ENCODE measurements at regions not wholly inside any gene's neighbourhood (a gene's known extent, or its start where the extent isn't known, plus 50 kb on each side); places are given as distances from the start of the nearest gene placed in this dataset.

DNA sequence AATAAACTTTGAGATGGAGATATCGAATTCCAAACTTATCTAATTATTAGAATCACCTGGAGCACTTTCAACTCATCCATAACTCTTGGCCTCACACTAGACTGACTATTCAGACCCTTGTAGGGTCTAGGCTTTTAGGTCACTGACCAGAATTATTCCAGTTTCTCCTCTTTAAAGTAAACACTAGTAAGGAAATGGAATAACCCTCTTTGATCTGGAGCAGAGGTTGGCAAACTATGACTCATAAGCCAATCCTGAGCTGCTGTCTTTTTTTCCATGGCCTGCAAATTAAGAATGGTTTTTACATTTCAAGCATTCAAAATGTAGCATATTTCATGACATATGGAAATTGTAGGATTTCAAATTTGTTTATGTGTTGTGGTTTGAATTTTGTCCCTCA, 1601.9 kb downstream of the REEP3 start:
- Mint-ChIP-seq H3K27ac (no peak overlapping the region), H3K4me3 (no peak overlapping the region), H3K9me3 (peaks cover 0 to 27% (median 7%) of the 10 kb centered on the region in 7 donors), H3K36me3 (no peaks in the 10 kb centered on the region), H3K4me1 (no peaks in the 10 kb centered on the region), H3K27me3 (no peaks in the 10 kb centered on the region)
- Histone ChIP-seq H3K9me3 (ENCODE audit: control insufficient read depth in 2 of 2, low read length in 2 of 2) (peaks cover 0 to 4% of the 10 kb centered on the region in 2 experiments), H3K36me3 (ENCODE audit: control insufficient read depth, insufficient read depth, low read length) (no peaks in the 10 kb centered on the region), H3K4me1 (ENCODE audit: control insufficient read depth, insufficient read depth, low read length, poor library complexity, severe bottlenecking) (no peaks in the 10 kb centered on the region), H3K4me3 (ENCODE audit: low read depth, low read length) (no peak overlapping the region), H3K27ac (ENCODE audit: insufficient read depth, low read length, poor library complexity, severe bottlenecking) (no peak overlapping the region), H3K27me3 (ENCODE audit: control insufficient read depth, insufficient read depth, low read length) (no peaks in the 10 kb centered on the region)
- DNase-seq (no peak), ATAC-seq (ENCODE audit: low read depth in 2 of 2) (no peak)

DNA sequence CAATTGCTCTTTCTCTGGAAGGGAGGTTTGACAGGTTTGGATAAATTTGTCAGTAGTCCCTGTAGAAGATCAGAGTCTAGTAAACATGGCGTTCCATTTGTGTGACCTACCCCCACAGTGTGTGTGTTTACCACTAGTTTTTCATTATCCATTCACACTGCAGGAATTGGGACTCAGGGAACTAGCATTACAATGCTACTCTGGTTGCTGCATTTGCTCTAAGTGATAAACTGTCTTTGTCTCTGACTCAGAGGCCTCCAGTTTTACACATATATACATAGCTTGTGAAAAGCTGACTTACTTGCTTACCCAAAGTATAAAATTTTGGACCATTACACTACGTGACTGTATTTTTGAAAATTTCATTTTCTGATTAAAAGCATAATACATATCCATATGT, 1604.0 kb downstream of the REEP3 start:
- ATAC-seq (ENCODE audit: low read depth in 2 of 2) (no peak), DNase-seq (no peak)
- H3K27ac ChIP-seq (ENCODE audit: insufficient read depth, low read length, poor library complexity, severe bottlenecking): no peak overlapping the region
- H3K4me3 Mint-ChIP-seq: no peak overlapping the region
- H3K9me3 ChIP-seq (ENCODE audit: control insufficient read depth in 2 of 2, low read length in 2 of 2): peaks cover 0 to 4% of the 10 kb centered on the region in 2 experiments
- no peaks in the 10 kb centered on the region for H3K4me1 Mint-ChIP-seq
- H3K36me3 ChIP-seq (ENCODE audit: control insufficient read depth, insufficient read depth, low read length): no peaks in the 10 kb centered on the region
- no peaks in the 10 kb centered on the region for H3K36me3 Mint-ChIP-seq
- H3K9me3 Mint-ChIP-seq: peaks cover 0 to 28% (median 3%) of the 10 kb centered on the region in 7 donors
- no peak overlapping the region for H3K4me3 ChIP-seq (ENCODE audit: low read depth, low read length)
- no peak overlapping the region for H3K27ac Mint-ChIP-seq
- no peaks in the 10 kb centered on the region for H3K27me3 Mint-ChIP-seq
- no peaks in the 10 kb centered on the region for H3K27me3 ChIP-seq (ENCODE audit: control insufficient read depth, insufficient read depth, low read length)
- H3K4me1 ChIP-seq (ENCODE audit: control insufficient read depth, insufficient read depth, low read length, poor library complexity, severe bottlenecking): no peaks in the 10 kb centered on the region

DNA sequence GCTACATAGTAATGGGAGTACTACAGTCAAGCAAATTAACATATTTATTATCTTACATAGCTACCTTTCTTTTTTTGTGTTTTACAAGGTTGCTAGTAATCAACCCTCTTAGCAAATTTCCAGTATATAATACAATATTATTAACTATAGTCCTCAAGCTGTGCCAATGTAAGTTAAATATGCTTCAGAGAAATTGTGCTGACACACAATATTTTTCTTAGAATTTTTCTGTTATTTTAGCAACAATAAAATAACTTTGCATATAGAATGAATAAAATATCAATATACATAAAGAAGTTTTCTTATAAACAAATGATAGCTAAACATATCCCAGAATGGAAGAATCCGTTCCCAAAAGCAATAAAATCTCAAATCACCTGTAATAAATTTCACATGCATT, 1605.1 kb downstream of the REEP3 start:
- Histone ChIP-seq H3K4me1 (ENCODE audit: control insufficient read depth, insufficient read depth, low read length, poor library complexity, severe bottlenecking) (no peaks in the 10 kb centered on the region), H3K36me3 (ENCODE audit: control insufficient read depth, insufficient read depth, low read length) (no peaks in the 10 kb centered on the region), H3K9me3 (ENCODE audit: control insufficient read depth in 2 of 2, low read length in 2 of 2) (peaks cover 0 to 4% of the 10 kb centered on the region in 2 experiments), H3K4me3 (ENCODE audit: low read depth, low read length) (no peak overlapping the region), H3K27ac (ENCODE audit: insufficient read depth, low read length, poor library complexity, severe bottlenecking) (no peak overlapping the region), H3K27me3 (ENCODE audit: control insufficient read depth, insufficient read depth, low read length) (no peaks in the 10 kb centered on the region)
- no peak for DNase-seq
- no peak for ATAC-seq (ENCODE audit: low read depth in 2 of 2)
- Mint-ChIP-seq H3K4me3 (no peak overlapping the region), H3K9me3 (peaks cover 0 to 26% (median 2%) of the 10 kb centered on the region in 7 donors), H3K27ac (no peak overlapping the region), H3K27me3 (no peaks in the 10 kb centered on the region), H3K36me3 (no peaks in the 10 kb centered on the region), H3K4me1 (no peaks in the 10 kb centered on the region)

DNA sequence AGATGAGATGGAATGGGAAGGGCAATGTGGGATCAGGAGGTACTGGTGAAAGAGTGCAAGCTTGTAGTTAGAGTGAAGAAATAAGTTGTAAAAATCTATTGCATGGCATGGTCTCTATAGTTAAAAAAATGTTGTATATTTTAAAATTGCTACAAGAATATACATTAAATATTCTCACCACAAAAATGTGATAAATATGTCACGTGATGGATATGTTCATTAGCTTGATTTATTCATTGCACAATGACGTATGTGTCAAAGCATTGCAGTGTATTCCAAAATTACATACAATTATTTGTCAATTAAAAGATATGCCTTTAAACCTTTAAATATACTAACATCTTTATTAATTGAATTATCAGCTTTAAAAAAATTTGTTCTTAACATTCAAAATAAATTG, 1607.1 kb downstream of the REEP3 start:
- Histone ChIP-seq H3K27me3 (ENCODE audit: control insufficient read depth, insufficient read depth, low read length) (no peaks in the 10 kb centered on the region), H3K4me1 (ENCODE audit: control insufficient read depth, insufficient read depth, low read length, poor library complexity, severe bottlenecking) (no peaks in the 10 kb centered on the region), H3K36me3 (ENCODE audit: control insufficient read depth, insufficient read depth, low read length) (no peaks in the 10 kb centered on the region), H3K9me3 (ENCODE audit: control insufficient read depth in 2 of 2, low read length in 2 of 2) (peaks cover 0 to 1% of the 10 kb centered on the region in 2 experiments), H3K4me3 (ENCODE audit: low read depth, low read length) (no peak overlapping the region), H3K27ac (ENCODE audit: insufficient read depth, low read length, poor library complexity, severe bottlenecking) (no peak overlapping the region)
- Mint-ChIP-seq H3K4me1 (no peaks in the 10 kb centered on the region), H3K9me3 (peaks cover 0 to 13% (median 2%) of the 10 kb centered on the region in 7 donors), H3K27me3 (no peaks in the 10 kb centered on the region), H3K4me3 (no peak overlapping the region), H3K27ac (no peak overlapping the region), H3K36me3 (no peaks in the 10 kb centered on the region)
- ATAC-seq (ENCODE audit: low read depth in 2 of 2) (no peak), DNase-seq (no peak)

DNA sequence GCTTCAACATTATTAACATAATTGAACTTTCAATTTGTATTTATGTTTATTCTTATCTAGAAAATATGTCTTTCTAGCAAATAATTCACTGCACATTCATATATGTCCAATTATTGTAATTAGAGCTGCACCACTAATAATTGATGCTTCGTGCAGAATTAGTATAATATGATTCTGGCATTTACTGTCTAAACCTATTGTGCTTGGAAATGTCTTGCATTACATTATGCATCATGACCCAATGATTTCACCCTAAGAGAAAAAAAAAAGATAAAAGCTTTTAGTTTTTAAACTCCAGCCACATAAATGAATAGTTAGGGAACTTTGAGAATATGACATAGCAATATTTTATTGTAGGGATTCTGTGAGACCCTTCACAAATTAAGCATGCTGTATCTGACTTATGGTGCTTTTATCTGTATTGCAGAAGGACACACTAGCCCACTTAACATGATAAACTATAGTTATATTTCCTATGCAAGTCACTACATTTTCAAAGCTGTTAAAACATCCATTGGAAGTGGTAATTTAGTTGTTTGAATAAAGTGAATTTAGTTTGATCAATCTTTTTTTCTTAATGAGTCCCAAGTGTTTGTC, 1609.1 kb downstream of the REEP3 start:
- no peaks in the 10 kb centered on the region for H3K27me3 ChIP-seq (ENCODE audit: control insufficient read depth, insufficient read depth, low read length)
- H3K4me1 Mint-ChIP-seq: no peaks in the 10 kb centered on the region

DNA sequence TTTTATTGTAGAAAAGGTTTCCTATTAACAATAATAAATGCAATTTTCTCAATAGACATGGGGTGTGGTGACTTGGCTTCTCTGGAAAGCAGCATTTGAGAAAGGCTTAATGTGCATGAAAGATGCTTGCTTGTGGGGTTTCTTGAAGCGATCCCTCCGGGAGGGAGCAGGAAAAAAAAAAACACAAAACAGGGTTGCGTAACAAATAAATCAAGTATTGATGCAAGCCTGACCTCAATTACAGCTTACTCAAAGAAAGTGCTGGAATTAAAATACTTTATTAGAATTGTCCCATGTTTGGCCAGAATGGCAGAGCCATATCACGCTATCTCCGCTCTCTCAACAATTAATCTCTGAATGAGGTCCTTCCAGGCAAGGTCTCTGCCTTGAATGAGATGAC, 1612.5 kb downstream of the REEP3 start:
- Histone ChIP-seq H3K4me1 (ENCODE audit: control insufficient read depth, insufficient read depth, low read length, poor library complexity, severe bottlenecking) (no peaks in the 10 kb centered on the region), H3K27ac (ENCODE audit: insufficient read depth, low read length, poor library complexity, severe bottlenecking) (no peak overlapping the region), H3K36me3 (ENCODE audit: control insufficient read depth, insufficient read depth, low read length) (no peaks in the 10 kb centered on the region), H3K4me3 (ENCODE audit: low read depth, low read length) (no peak overlapping the region), H3K9me3 (ENCODE audit: control insufficient read depth in 2 of 2, low read length in 2 of 2) (no peaks in the 10 kb centered on the region), H3K27me3 (ENCODE audit: control insufficient read depth, insufficient read depth, low read length) (no peaks in the 10 kb centered on the region)
- H3K27ac Mint-ChIP-seq: no peak overlapping the region
- H3K4me1 Mint-ChIP-seq: no peaks in the 10 kb centered on the region
- H3K9me3 Mint-ChIP-seq: peaks cover 0 to 4% (median 0%) of the 10 kb centered on the region in 7 donors
- H3K27me3 Mint-ChIP-seq: no peaks in the 10 kb centered on the region
- no peaks in the 10 kb centered on the region for H3K36me3 Mint-ChIP-seq
- no peak for ATAC-seq (ENCODE audit: low read depth in 2 of 2)
- no peak overlapping the region for H3K4me3 Mint-ChIP-seq
- no peak for DNase-seq

More for the DNA sequence above, 1609.1 kb downstream of the REEP3 start:
- Mint-ChIP-seq H3K27me3 (no peaks in the 10 kb centered on the region), H3K4me3 (no peak overlapping the region), H3K9me3 (peaks cover 0 to 13% (median 0%) of the 10 kb centered on the region in 7 donors), H3K36me3 (no peaks in the 10 kb centered on the region), H3K27ac (no peak overlapping the region)
- Histone ChIP-seq H3K27ac (ENCODE audit: insufficient read depth, low read length, poor library complexity, severe bottlenecking) (no peak overlapping the region), H3K4me3 (ENCODE audit: low read depth, low read length) (no peak overlapping the region), H3K36me3 (ENCODE audit: control insufficient read depth, insufficient read depth, low read length) (no peaks in the 10 kb centered on the region), H3K4me1 (ENCODE audit: control insufficient read depth, insufficient read depth, low read length, poor library complexity, severe bottlenecking) (no peaks in the 10 kb centered on the region), H3K9me3 (ENCODE audit: control insufficient read depth in 2 of 2, low read length in 2 of 2) (no peaks in the 10 kb centered on the region)
- ATAC-seq (ENCODE audit: low read depth in 2 of 2) (no peak), DNase-seq (no peak)

DNA sequence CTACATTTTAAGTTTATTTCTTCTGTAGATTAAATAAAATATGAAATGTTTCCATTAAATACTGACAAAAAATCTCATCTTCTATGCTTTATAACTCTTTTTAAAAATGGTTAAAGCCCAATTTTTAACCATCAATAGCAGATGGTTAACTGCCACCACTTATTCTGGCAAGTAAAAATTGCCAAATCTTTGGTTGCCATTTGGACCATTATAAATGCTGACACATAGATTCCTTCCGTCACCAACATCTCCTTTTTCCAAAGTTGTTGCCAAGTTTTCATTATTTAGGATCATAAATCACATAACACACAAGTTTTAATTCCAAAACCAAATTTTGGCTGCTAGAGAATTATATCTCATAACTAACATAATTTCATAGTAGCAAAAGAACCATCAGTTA, 1614.3 kb downstream of the REEP3 start:
- Mint-ChIP-seq H3K4me3 (no peak overlapping the region), H3K36me3 (no peaks in the 10 kb centered on the region), H3K4me1 (no peaks in the 10 kb centered on the region), H3K27me3 (no peaks in the 10 kb centered on the region), H3K27ac (no peak overlapping the region), H3K9me3 (peaks cover 0 to 4% (median 0%) of the 10 kb centered on the region in 7 donors)
- no peak overlapping the region for H3K4me3 ChIP-seq (ENCODE audit: low read depth, low read length)
- no peak overlapping the region for H3K27ac ChIP-seq (ENCODE audit: insufficient read depth, low read length, poor library complexity, severe bottlenecking)
- H3K9me3 ChIP-seq (ENCODE audit: control insufficient read depth in 2 of 2, low read length in 2 of 2): no peaks in the 10 kb centered on the region
- no peaks in the 10 kb centered on the region for H3K36me3 ChIP-seq (ENCODE audit: control insufficient read depth, insufficient read depth, low read length)
- no peaks in the 10 kb centered on the region for H3K27me3 ChIP-seq (ENCODE audit: control insufficient read depth, insufficient read depth, low read length)
- no peak for ATAC-seq (ENCODE audit: low read depth in 2 of 2)
- no peaks in the 10 kb centered on the region for H3K4me1 ChIP-seq (ENCODE audit: control insufficient read depth, insufficient read depth, low read length, poor library complexity, severe bottlenecking)
- no peak for DNase-seq

DNA sequence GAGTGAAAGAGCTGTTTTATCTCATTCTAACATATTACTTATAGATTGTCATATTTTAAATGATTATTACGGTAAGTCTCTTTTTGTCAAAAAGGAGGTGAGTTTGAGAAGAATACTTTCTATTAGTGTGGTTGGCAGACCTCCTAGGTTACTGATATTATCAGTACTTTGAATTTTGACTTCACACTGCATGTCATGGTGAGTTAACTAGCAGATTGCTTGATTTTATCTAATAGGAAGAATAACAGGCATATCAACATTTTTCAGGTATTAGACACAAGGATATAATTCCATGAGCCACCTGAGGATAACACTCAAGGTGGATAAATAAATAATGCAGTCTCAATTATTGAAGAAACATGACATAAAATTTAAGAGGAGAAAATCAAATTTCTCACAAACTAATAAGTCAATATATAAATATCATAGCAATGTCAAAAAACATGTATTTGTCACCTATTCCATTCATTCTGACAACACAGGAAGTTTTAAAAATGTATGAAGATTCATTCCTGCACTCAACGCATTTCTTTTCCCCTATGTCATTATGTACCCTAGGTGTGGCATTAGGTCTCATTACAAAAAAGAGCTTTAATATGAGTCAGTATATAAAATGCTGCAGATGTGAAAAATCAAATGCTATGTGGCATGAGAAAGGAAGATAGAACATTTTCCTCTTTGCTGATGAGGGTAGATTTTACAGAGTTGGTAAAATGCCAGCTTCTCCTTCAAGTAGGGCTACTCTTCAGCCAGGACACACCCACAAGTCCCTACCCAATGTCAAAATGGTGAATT, 1621.6 kb downstream of the REEP3 start:
- no peak overlapping the region for H3K27ac Mint-ChIP-seq
- no peaks in the 10 kb centered on the region for H3K27me3 Mint-ChIP-seq
- H3K4me3 Mint-ChIP-seq: no peak overlapping the region
- Histone ChIP-seq H3K27me3 (ENCODE audit: control insufficient read depth, insufficient read depth, low read length) (no peaks in the 10 kb centered on the region), H3K9me3 (ENCODE audit: control insufficient read depth in 2 of 2, low read length in 2 of 2) (peaks cover 0 to 4% of the 10 kb centered on the region in 2 experiments), H3K4me1 (ENCODE audit: control insufficient read depth, insufficient read depth, low read length, poor library complexity, severe bottlenecking) (no peaks in the 10 kb centered on the region), H3K36me3 (ENCODE audit: control insufficient read depth, insufficient read depth, low read length) (no peaks in the 10 kb centered on the region), H3K4me3 (ENCODE audit: low read depth, low read length) (no peak overlapping the region), H3K27ac (ENCODE audit: insufficient read depth, low read length, poor library complexity, severe bottlenecking) (no peak overlapping the region)
- DNase-seq (no peak), ATAC-seq (ENCODE audit: low read depth in 2 of 2) (no peak)
- H3K36me3 Mint-ChIP-seq: no peaks in the 10 kb centered on the region
- no peaks in the 10 kb centered on the region for H3K4me1 Mint-ChIP-seq
- H3K9me3 Mint-ChIP-seq: peaks cover 0 to 5% (median 1%) of the 10 kb centered on the region in 7 donors
